GM13976 (cell line): ENCODE measurements at regions not wholly inside any gene's neighbourhood (a gene's known extent, or its start where the extent isn't known, plus 50 kb on each side); places are given as distances from the start of the nearest gene placed in this dataset.

Experiments used
- DNase-seq: peaks from one replicate; pipeline ENCODE4 v3.0.0; 2012; ENCODE audit warnings: low spot score
- CTCF ChIP-seq: IDR thresholded peaks from 2 replicates; pipeline ENCODE4 v1.5.1; 2012; ENCODE audit warnings: borderline replicate concordance, mild to moderate bottlenecking; ENCODE audit not compliant: insufficient read depth; ENCODE audit errors: extremely low read depth, missing control alignments, control extremely low read depth
- in situ Hi-C: fragments of 300-500 bp; cut with MboI; formaldehyde crosslinking; loops from one replicate; pipeline ENCODE4 v1.12.0; 2022; ENCODE audit warnings: low sequenced_read_pairs, mixed read lengths, inconsistent platforms; ENCODE audit not compliant: unreplicated experiment

DNA sequence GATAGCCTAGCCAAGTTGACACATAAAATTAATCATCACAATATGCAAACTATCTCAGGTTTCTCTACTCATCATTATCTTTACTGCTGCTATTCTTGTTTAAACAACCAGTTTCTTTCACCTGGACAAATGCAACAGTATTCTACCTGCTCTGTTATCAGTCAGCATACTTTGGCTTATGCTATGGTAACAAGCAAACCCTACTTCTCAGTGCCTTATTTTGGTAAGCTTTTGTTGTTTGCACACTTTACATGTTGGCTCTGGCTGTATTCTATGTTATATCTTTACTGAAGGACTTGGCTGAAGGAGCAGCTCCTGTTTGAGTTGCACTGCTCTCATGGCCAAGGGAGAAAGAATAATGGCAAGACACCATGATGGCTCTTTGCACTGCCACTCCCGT lies 463.1 kb downstream of the EPM2A start:
- in situ Hi-C loops, result no loop called here
- no peak for DNase-seq
- no peak for TF ChIP-seq CTCF

DNA sequence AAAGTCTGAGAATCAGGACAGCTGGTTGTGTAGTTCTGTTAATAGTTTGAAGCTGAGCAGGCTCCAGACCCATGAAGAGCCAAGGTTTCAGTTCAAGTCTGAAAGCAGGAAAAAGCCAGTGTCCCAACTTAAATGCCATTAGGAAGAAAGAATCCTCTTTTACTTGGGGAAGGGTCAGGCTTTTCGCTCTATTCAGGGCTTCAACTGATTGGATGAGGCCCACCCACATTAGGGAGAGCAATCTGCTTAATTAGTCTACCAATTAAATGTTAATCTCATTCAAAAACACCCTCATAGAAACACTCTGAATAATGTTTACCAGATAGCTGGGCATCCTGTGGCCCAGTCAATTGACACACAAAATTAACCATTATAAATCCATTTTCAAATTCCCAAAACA lies 462.2 kb downstream of the EPM2A start:
- in situ Hi-C loops, result no loop called here
- no peak for TF ChIP-seq CTCF
- DNase-seq, result no peak

DNA sequence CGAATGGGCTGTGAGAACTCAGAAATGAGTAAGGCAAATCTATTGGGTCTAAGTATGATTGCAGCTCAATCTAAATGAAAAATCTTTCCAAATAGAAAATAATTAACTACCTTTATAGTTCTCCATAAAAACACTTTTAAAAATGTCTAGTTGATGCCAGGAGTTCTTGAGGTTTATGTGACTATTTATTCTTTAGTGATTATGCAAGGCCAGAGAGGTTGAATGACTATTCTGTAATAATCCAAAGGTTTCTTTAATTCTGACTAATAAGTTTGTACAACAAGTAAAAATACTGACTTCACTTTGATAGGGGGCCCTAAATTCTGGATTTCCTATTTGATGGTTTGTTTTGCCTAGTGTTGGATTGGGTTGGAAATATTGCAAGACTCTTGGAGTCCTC lies 461.2 kb downstream of the EPM2A start:
- no peak for TF ChIP-seq CTCF
- in situ Hi-C loops, result no loop called here
- no peak for DNase-seq

- no peak for DNase-seq
- in situ Hi-C loops, result no loop called here
- no peak for TF ChIP-seq CTCF
These were observed 460.3 kb downstream of the EPM2A start for GRCh38 chr6:145275019-145275418.

DNA sequence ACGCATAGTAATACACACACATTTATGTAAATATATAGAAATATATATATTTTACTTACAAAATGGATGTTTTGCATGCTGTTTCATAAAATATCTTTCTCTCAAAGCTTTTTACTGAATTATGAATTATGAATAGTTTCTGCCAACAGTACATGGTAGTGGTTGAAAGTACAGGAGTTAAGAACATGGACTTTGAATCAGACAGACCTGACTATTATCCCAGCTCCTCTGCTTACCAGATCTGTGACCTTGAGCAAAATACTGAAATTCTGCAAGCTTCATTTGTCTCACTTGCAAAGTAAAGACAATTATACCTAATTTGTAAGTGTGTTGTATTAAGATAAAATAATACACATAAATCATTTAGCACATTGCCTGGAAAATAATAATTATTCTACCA lies 459.5 kb downstream of the EPM2A start:
- no peak for DNase-seq
- in situ Hi-C loops, result no loop called here
- TF ChIP-seq CTCF, result no peak

DNA sequence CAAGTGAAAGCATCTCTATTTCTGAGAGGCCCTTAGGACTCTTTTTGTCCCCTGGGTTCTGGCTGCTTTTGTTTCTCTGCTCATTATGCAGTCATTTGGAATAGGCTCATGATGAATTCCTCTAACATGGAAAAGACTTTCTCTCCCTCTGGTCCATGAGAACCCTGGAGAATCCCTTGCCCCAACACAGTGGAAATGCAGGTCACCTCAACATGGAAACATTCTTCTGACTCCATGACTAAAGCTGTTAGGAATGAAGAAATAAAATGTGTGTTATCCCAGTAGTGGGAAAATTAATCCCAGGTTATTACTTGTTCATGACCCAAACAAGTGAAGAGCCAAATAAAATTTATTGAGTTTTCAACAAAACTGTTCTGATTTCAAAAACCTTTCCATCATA lies 458.6 kb downstream of the EPM2A start:
- no peak for TF ChIP-seq CTCF
- no peak for DNase-seq
- in situ Hi-C loops, result no loop called here
